Fibroblast of lung (primary cell): ENCODE measurements at regions not wholly inside any gene's neighbourhood (a gene's known extent, or its start where the extent isn't known, plus 50 kb on each side); places are given as distances from the start of the nearest gene placed in this dataset.
A peak's percentile ranks its signal among the peaks of the same experiment; 100 is the strongest.

ENCODE experiments used
- DNase-seq, 2 donors: peaks; one replicate each; pipeline versions ENCODE4 v3.0.0 to v3.0.0-alpha.2; 2010; ENCODE audit warnings: low read depth in 2 of 2
- H2AFZ ChIP-seq: 2 replicates; pipeline ENCODE4 v1.5.1; 2012; ENCODE audit warnings: low read length, control low read depth, inconsistent platforms
- H3K27ac ChIP-seq: 2 replicates; pipeline ENCODE4 v1.5.1; 2011; ENCODE audit warnings: low read length, control low read depth; ENCODE audit not compliant: insufficient read depth
- H3K27me3 ChIP-seq: 2 replicates; pipeline ENCODE4 v1.5.1; 2011; ENCODE audit warnings: mild to moderate bottlenecking, low read length; ENCODE audit not compliant: control insufficient read depth, insufficient read depth
- H3K36me3 ChIP-seq: 2 replicates; pipeline ENCODE4 v1.5.1; 2011; ENCODE audit warnings: low read length; ENCODE audit not compliant: control insufficient read depth, insufficient read depth
- H3K4me1 ChIP-seq: 2 replicates; pipeline ENCODE4 v1.5.1; 2011; ENCODE audit warnings: low read length; ENCODE audit not compliant: control insufficient read depth, insufficient read depth; ENCODE audit errors: extremely low read depth
- H3K4me2 ChIP-seq: 2 replicates; pipeline ENCODE4 v1.5.1; 2011; ENCODE audit warnings: low read length, control low read depth; ENCODE audit not compliant: insufficient read depth; ENCODE audit errors: extremely low read depth
- H3K4me3 ChIP-seq, 4 experiments: fragments of 200-600 bp in 1 of 4; sonication (generic) in 1 of 4; replicated peaks in 1 of 4; 2 replicates each; pipeline ENCODE4 v1.5.1; 2011 to 2016; ENCODE audit warnings: low read length in 4 of 4, low read depth in 3 of 4, mild to moderate bottlenecking in 3 of 4, control low read depth in 2 of 4, inconsistent platforms in 1 of 4, mixed read lengths in 1 of 4; ENCODE audit not compliant: insufficient read depth in 1 of 4; ENCODE audit errors: control extremely low read depth in 1 of 4
- H3K79me2 ChIP-seq: 2 replicates; pipeline ENCODE4 v1.5.1; 2012; ENCODE audit warnings: mild to moderate bottlenecking, low read length, inconsistent platforms; ENCODE audit not compliant: control insufficient read depth, insufficient read depth
- H3K9ac ChIP-seq: 2 replicates; pipeline ENCODE4 v1.5.1; 2011; ENCODE audit warnings: mild to moderate bottlenecking, low read length, control low read depth; ENCODE audit not compliant: insufficient read depth
- H3K9me3 ChIP-seq: 2 replicates; pipeline ENCODE4 v1.5.1; 2012; ENCODE audit warnings: low read depth, low read length; ENCODE audit not compliant: control insufficient read depth, insufficient read depth
- H4K20me1 ChIP-seq: 2 replicates; pipeline ENCODE4 v1.5.1; 2011; ENCODE audit warnings: low read length; ENCODE audit not compliant: control insufficient read depth, insufficient read depth; ENCODE audit errors: extremely low read depth
- CTCF ChIP-seq, 2 donors: IDR thresholded peaks in 1 of 2; conservative IDR thresholded peaks in 1 of 2; 1 replicate in 1 of 2; 2 replicates in 1 of 2; pipeline ENCODE4 v1.5.1; 2011 to 2012; ENCODE audit warnings: low read length in 2 of 2, control low read depth in 1 of 2, inconsistent platforms in 1 of 2, low read depth in 1 of 2, mild to moderate bottlenecking in 1 of 2
- EZH2 ChIP-seq: IDR thresholded peaks from 2 replicates; pipeline ENCODE4 v1.5.1; 2012; ENCODE audit warnings: low read length, control low read depth, mild to moderate bottlenecking; ENCODE audit errors: missing control alignments

- TF ChIP-seq EZH2: no peak
- no peak for TF ChIP-seq CTCF (conservative IDR thresholded peaks at IDR 0.05 in 1 of 2, IDR thresholded peaks at IDR 0.05 in 1 of 2; ENCODE audit: low read depth in 1 of 2, low read length in 2 of 2)
- no peaks in the 10 kb centered on the region for H3K27me3 ChIP-seq
- no peaks in the 10 kb centered on the region for H3K9me3 ChIP-seq
- H3K79me2 ChIP-seq: no peaks in the 10 kb centered on the region
- no peak overlapping the region for H3K4me3 ChIP-seq
- no peaks in the 10 kb centered on the region for H3K36me3 ChIP-seq
- H3K9ac ChIP-seq: no peak overlapping the region
- H3K4me2 ChIP-seq: no peak overlapping the region
- H2AFZ ChIP-seq: no peak overlapping the region
- H3K4me1 ChIP-seq: no peaks in the 10 kb centered on the region
- H3K27ac ChIP-seq: no peak overlapping the region
- DNase-seq: peak in 1 of 2 donors; percentile 0
- H4K20me1 ChIP-seq: no peaks in the 10 kb centered on the region
Measured at GRCh38 chr11:81033779-81034540, 1593.1 kb upstream of the TENM4 start.

GRCh38 chr11:81032906-81033305 lies 1592.1 kb upstream of the TENM4 start:
- Histone ChIP-seq H3K79me2 (no peaks in the 10 kb centered on the region), H3K9ac (no peak overlapping the region), H3K4me3 (no peak overlapping the region), H3K4me1 (no peaks in the 10 kb centered on the region), H3K9me3 (no peaks in the 10 kb centered on the region), H3K4me2 (no peak overlapping the region), H2AFZ (no peak overlapping the region), H3K27ac (no peak overlapping the region), H3K36me3 (no peaks in the 10 kb centered on the region), H3K27me3 (no peaks in the 10 kb centered on the region), H4K20me1 (no peaks in the 10 kb centered on the region)
- TF ChIP-seq EZH2: no peak
- DNase-seq: no peak

GRCh38 chr11:81030186-81030585 lies 1589.4 kb upstream of the TENM4 start:
- no peaks in the 10 kb centered on the region for H3K4me1 ChIP-seq
- DNase-seq: no peak
- H3K27ac ChIP-seq: no peak overlapping the region
- TF ChIP-seq EZH2 (no peak), CTCF (conservative IDR thresholded peaks at IDR 0.05 in 1 of 2, IDR thresholded peaks at IDR 0.05 in 1 of 2; ENCODE audit: low read depth in 1 of 2, low read length in 2 of 2) (no peak)
- H4K20me1 ChIP-seq: no peaks in the 10 kb centered on the region
- no peaks in the 10 kb centered on the region for H3K79me2 ChIP-seq
- no peak overlapping the region for H3K9ac ChIP-seq
- no peaks in the 10 kb centered on the region for H3K9me3 ChIP-seq
- H3K4me2 ChIP-seq: no peak overlapping the region
- H3K36me3 ChIP-seq: no peaks in the 10 kb centered on the region
- H3K4me3 ChIP-seq: no peak overlapping the region
- H2AFZ ChIP-seq: no peak overlapping the region
- H3K27me3 ChIP-seq: no peaks in the 10 kb centered on the region
